Retinal pigment epithelial cell (primary cell): ENCODE measurements at regions not wholly inside any gene's neighbourhood (a gene's known extent, or its start where the extent isn't known, plus 50 kb on each side); places are given as distances from the start of the nearest gene placed in this dataset.

ENCODE experiments used
- DNase-seq: peaks from one replicate; pipeline ENCODE4 v3.0.0-alpha.2; 2010; ENCODE audit warnings: low read depth
- H3K4me3 ChIP-seq: 2 replicates; pipeline ENCODE4 v1.5.1; 2011; ENCODE audit warnings: mild to moderate bottlenecking, low read length, control low read depth, moderate library complexity
- CTCF ChIP-seq: conservative IDR thresholded peaks from 2 replicates; pipeline ENCODE4 v1.5.1; 2011; ENCODE audit warnings: low read depth, low read length, control low read depth, inconsistent platforms

- no peak for DNase-seq
- TF ChIP-seq CTCF, result no peak
- no peak overlapping the region for H3K4me3 ChIP-seq
These were observed 167.6 kb upstream of the MAP1B start for GRCh38 chr5:71939452-71940230.

GRCh38 chr5:71943874-71944273, 163.4 kb upstream of the MAP1B start:
- TF ChIP-seq CTCF, result no peak
- no peak overlapping the region for H3K4me3 ChIP-seq
- no peak for DNase-seq

GRCh38 chr5:71945436-71945835, 161.8 kb upstream of the MAP1B start:
- DNase-seq, result no peak
- no peak overlapping the region for H3K4me3 ChIP-seq
- no peak for TF ChIP-seq CTCF

GRCh38 chr5:71946343-71947030, 160.8 kb upstream of the MAP1B start:
- DNase-seq, result no peak
- H3K4me3 ChIP-seq, result no peak overlapping the region
- TF ChIP-seq CTCF, result no peak

- H3K4me3 ChIP-seq, result no peak overlapping the region
- TF ChIP-seq CTCF, result no peak
- DNase-seq, result no peak
These were observed 159.1 kb upstream of the MAP1B start for GRCh38 chr5:71948206-71948605.

- TF ChIP-seq CTCF, result no peak
- no peak overlapping the region for H3K4me3 ChIP-seq
- DNase-seq, result no peak
These were observed 157.5 kb upstream of the MAP1B start for GRCh38 chr5:71949772-71950171.

GRCh38 chr5:71953866-71954265, 153.4 kb upstream of the MAP1B start:
- TF ChIP-seq CTCF, result no peak
- H3K4me3 ChIP-seq, result no peak overlapping the region
- no peak for DNase-seq
